Fibroblast of lung (primary cell): ENCODE measurements at regions not wholly inside any gene's neighbourhood (a gene's known extent, or its start where the extent isn't known, plus 50 kb on each side); places are given as distances from the start of the nearest gene placed in this dataset.

Experiments used
- DNase-seq, 2 donors: peaks; one replicate each; pipeline versions ENCODE4 v3.0.0 to v3.0.0-alpha.2; 2010; ENCODE audit warnings: low read depth in 2 of 2
- H2AFZ ChIP-seq: 2 replicates; pipeline ENCODE4 v1.5.1; 2012; ENCODE audit warnings: low read length, control low read depth, inconsistent platforms
- H3K27ac ChIP-seq: 2 replicates; pipeline ENCODE4 v1.5.1; 2011; ENCODE audit warnings: low read length, control low read depth; ENCODE audit not compliant: insufficient read depth
- H3K27me3 ChIP-seq: 2 replicates; pipeline ENCODE4 v1.5.1; 2011; ENCODE audit warnings: mild to moderate bottlenecking, low read length; ENCODE audit not compliant: control insufficient read depth, insufficient read depth
- H3K36me3 ChIP-seq: 2 replicates; pipeline ENCODE4 v1.5.1; 2011; ENCODE audit warnings: low read length; ENCODE audit not compliant: control insufficient read depth, insufficient read depth
- H3K4me1 ChIP-seq: 2 replicates; pipeline ENCODE4 v1.5.1; 2011; ENCODE audit warnings: low read length; ENCODE audit not compliant: control insufficient read depth, insufficient read depth; ENCODE audit errors: extremely low read depth
- H3K4me2 ChIP-seq: 2 replicates; pipeline ENCODE4 v1.5.1; 2011; ENCODE audit warnings: low read length, control low read depth; ENCODE audit not compliant: insufficient read depth; ENCODE audit errors: extremely low read depth
- H3K4me3 ChIP-seq, 4 experiments: fragments of 200-600 bp in 1 of 4; sonication (generic) in 1 of 4; replicated peaks in 1 of 4; 2 replicates each; pipeline ENCODE4 v1.5.1; 2011 to 2016; ENCODE audit warnings: low read length in 4 of 4, low read depth in 3 of 4, mild to moderate bottlenecking in 3 of 4, control low read depth in 2 of 4, inconsistent platforms in 1 of 4, mixed read lengths in 1 of 4; ENCODE audit not compliant: insufficient read depth in 1 of 4; ENCODE audit errors: control extremely low read depth in 1 of 4
- H3K79me2 ChIP-seq: 2 replicates; pipeline ENCODE4 v1.5.1; 2012; ENCODE audit warnings: mild to moderate bottlenecking, low read length, inconsistent platforms; ENCODE audit not compliant: control insufficient read depth, insufficient read depth
- H3K9ac ChIP-seq: 2 replicates; pipeline ENCODE4 v1.5.1; 2011; ENCODE audit warnings: mild to moderate bottlenecking, low read length, control low read depth; ENCODE audit not compliant: insufficient read depth
- H3K9me3 ChIP-seq: 2 replicates; pipeline ENCODE4 v1.5.1; 2012; ENCODE audit warnings: low read depth, low read length; ENCODE audit not compliant: control insufficient read depth, insufficient read depth
- H4K20me1 ChIP-seq: 2 replicates; pipeline ENCODE4 v1.5.1; 2011; ENCODE audit warnings: low read length; ENCODE audit not compliant: control insufficient read depth, insufficient read depth; ENCODE audit errors: extremely low read depth
- EZH2 ChIP-seq: IDR thresholded peaks from 2 replicates; pipeline ENCODE4 v1.5.1; 2012; ENCODE audit warnings: low read length, control low read depth, mild to moderate bottlenecking; ENCODE audit errors: missing control alignments
- TF ChIP-seq, protein P1 (sequence below), 2 donors: IDR thresholded peaks in 1 of 2; conservative IDR thresholded peaks in 1 of 2; 1 replicate in 1 of 2; 2 replicates in 1 of 2; pipeline ENCODE4 v1.5.1; 2011 to 2012; ENCODE audit warnings: low read length in 2 of 2, control low read depth in 1 of 2, inconsistent platforms in 1 of 2, low read depth in 1 of 2, mild to moderate bottlenecking in 1 of 2

DNA sequence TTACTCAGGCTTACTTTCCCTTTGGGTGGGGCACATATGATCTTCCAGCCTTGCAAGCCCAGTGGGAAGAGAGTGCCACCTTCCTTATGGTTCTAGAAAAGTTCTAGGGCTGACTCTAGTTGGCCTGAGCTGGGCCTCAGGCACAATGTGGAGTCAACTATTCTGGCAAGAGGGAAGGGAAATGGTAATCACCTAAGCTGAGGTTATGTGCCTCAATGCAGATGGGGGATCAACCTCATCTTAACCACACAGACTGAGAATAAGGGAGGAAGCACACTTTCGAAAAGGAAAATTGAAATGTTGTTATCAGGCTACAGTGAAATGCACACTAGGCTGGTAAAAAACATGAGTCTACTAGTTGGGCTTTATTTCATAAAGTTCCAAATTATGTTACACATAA, 77.5 kb upstream of the RMST start:
- Histone ChIP-seq H2AFZ (no peak overlapping the region), H3K4me2 (no peak overlapping the region), H3K4me3 (no peak overlapping the region), H3K79me2 (no peaks in the 10 kb centered on the region), H3K4me1 (no peaks in the 10 kb centered on the region), H4K20me1 (no peaks in the 10 kb centered on the region), H3K27ac (no peak overlapping the region), H3K9ac (no peak overlapping the region), H3K27me3 (no peaks in the 10 kb centered on the region), H3K9me3 (no peaks in the 10 kb centered on the region), H3K36me3 (no peaks in the 10 kb centered on the region)
- DNase-seq: no peak
- no peak for TF ChIP-seq EZH2
- TF ChIP-seq, protein P1, sequence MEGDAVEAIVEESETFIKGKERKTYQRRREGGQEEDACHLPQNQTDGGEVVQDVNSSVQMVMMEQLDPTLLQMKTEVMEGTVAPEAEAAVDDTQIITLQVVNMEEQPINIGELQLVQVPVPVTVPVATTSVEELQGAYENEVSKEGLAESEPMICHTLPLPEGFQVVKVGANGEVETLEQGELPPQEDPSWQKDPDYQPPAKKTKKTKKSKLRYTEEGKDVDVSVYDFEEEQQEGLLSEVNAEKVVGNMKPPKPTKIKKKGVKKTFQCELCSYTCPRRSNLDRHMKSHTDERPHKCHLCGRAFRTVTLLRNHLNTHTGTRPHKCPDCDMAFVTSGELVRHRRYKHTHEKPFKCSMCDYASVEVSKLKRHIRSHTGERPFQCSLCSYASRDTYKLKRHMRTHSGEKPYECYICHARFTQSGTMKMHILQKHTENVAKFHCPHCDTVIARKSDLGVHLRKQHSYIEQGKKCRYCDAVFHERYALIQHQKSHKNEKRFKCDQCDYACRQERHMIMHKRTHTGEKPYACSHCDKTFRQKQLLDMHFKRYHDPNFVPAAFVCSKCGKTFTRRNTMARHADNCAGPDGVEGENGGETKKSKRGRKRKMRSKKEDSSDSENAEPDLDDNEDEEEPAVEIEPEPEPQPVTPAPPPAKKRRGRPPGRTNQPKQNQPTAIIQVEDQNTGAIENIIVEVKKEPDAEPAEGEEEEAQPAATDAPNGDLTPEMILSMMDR (conservative IDR thresholded peaks at IDR 0.05 in 1 of 2, IDR thresholded peaks at IDR 0.05 in 1 of 2; ENCODE audit: low read depth in 1 of 2, low read length in 2 of 2): no peak

DNA sequence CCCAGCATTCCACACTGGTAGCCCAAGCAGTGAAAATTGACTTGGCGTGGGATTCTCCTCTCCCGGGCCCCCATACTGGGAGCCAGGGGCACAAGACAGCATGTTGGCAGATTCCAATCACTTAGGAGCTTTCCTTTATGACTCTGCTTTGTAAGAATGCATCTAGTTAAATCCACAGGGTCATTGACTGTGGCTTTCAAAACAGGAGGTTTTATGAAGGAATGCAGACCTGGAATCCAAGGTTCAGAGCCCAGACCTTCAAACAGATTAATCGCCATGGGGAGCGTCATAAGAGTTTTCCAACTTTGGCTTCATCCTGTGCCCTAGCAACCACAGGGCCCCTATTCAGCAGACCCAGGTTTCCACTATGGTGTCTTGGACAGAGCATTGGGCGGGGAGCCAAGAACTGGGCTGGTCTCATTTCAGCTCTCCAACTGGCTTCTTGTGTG, 76.4 kb upstream of the RMST start:
- Histone ChIP-seq H3K4me1 (no peaks in the 10 kb centered on the region), H3K4me2 (no peak overlapping the region), H4K20me1 (no peaks in the 10 kb centered on the region), H3K27me3 (no peaks in the 10 kb centered on the region), H3K36me3 (no peaks in the 10 kb centered on the region), H3K9ac (no peak overlapping the region), H3K79me2 (no peaks in the 10 kb centered on the region), H3K4me3 (no peak overlapping the region), H2AFZ (no peak overlapping the region), H3K27ac (no peak overlapping the region), H3K9me3 (no peaks in the 10 kb centered on the region)
- no peak for TF ChIP-seq EZH2
- TF ChIP-seq, protein P1 (conservative IDR thresholded peaks at IDR 0.05 in 1 of 2, IDR thresholded peaks at IDR 0.05 in 1 of 2; ENCODE audit: low read depth in 1 of 2, low read length in 2 of 2): no peak
- DNase-seq: peak in 1 of 2 donors; percentile 79

DNA sequence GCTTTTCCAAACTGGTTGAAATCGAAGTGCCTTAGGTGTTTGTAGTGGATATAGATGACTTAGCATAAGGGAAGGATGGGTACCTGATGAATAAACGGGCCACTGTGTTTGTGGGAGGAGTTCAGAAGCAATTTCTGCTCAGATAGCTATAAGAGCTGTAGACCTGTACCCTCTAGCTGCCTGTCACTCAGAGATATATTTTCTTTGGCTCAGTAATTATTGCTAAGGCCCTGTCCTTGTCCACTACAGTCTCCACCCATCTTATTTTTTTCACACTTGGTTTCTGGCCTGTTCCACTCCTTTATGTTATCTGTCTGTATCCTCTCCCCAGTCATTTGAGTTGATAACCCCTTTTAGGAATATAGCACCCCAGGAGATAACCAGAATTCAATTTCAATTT, 74.8 kb upstream of the RMST start:
- Histone ChIP-seq H3K4me3 (no peak overlapping the region), H3K4me1 (no peaks in the 10 kb centered on the region), H3K27ac (no peak overlapping the region), H3K36me3 (no peaks in the 10 kb centered on the region), H3K79me2 (no peaks in the 10 kb centered on the region), H2AFZ (no peak overlapping the region), H4K20me1 (no peaks in the 10 kb centered on the region), H3K27me3 (no peaks in the 10 kb centered on the region), H3K9me3 (no peaks in the 10 kb centered on the region), H3K4me2 (no peak overlapping the region), H3K9ac (no peak overlapping the region)
- TF ChIP-seq EZH2: no peak
- TF ChIP-seq, protein P1 (conservative IDR thresholded peaks at IDR 0.05 in 1 of 2, IDR thresholded peaks at IDR 0.05 in 1 of 2; ENCODE audit: low read depth in 1 of 2, low read length in 2 of 2): no peak
- no peak for DNase-seq
